Esophagus muscularis mucosa (tissue), 4 donors: ENCODE measurements at regions not wholly inside any gene's neighbourhood (a gene's known extent, or its start where the extent isn't known, plus 50 kb on each side); places are given as distances from the start of the nearest gene placed in this dataset.
A peak's percentile ranks its signal among the peaks of the same experiment; 100 is the strongest.

Experiments used
- DNase-seq: peaks from one replicate; pipeline ENCODE4 v3.0.0-alpha.2; 2017; ENCODE audit errors: extremely low spot score
- H3K27ac ChIP-seq, 4 donors: fragments of 200-600 bp; sonication (generic); replicated peaks in 1 of 4; 1 replicate in 3 of 4; 2 replicates in 1 of 4; pipeline ENCODE4 v1.5.1; 2016 to 2019; ENCODE audit warnings: mild to moderate bottlenecking in 1 of 4
- H3K27me3 ChIP-seq, 4 donors: fragments of 200-600 bp; sonication (generic); one replicate each; pipeline versions ENCODE4 v1.5.1 to v1.6.0; 2016 to 2019
- H3K36me3 ChIP-seq, 4 donors: fragments of 200-600 bp; sonication (generic); one replicate each; pipeline ENCODE4 v1.5.1; 2016 to 2019
- H3K4me1 ChIP-seq, 4 donors: fragments of 200-600 bp; sonication (generic); one replicate each; pipeline ENCODE4 v1.5.1; 2016 to 2019
- H3K4me3 ChIP-seq, 4 donors: fragments of 200-600 bp; sonication (generic); 1 replicate in 2 of 4; 2 replicates in 2 of 4; pipeline ENCODE4 v1.5.1; 2016 to 2019; ENCODE audit warnings: mild to moderate bottlenecking in 4 of 4, moderate library complexity in 1 of 4
- H3K9me3 ChIP-seq, 4 donors: fragments of 200-600 bp; sonication (generic); 1 replicate in 3 of 4; 2 replicates in 1 of 4; pipeline ENCODE4 v1.5.1; 2016 to 2019
- EP300 ChIP-seq: sonication (generic); formaldehyde crosslinking; IDR thresholded peaks from one replicate; pipeline ENCODE4 v1.6.1; 2017; ENCODE audit warnings: antibody characterized with exemption
- POLR2A ChIP-seq: fragments of 450-650 bp; IDR thresholded peaks from one replicate; pipeline ENCODE4 v1.6.1; 2017; ENCODE audit warnings: antibody characterized with exemption, moderate library complexity, mild to moderate bottlenecking, low read depth
- POLR2AphosphoS5 ChIP-seq, 2 donors: sonication (generic); formaldehyde crosslinking; IDR thresholded peaks; one replicate each; pipeline ENCODE4 v1.6.1; 2017; ENCODE audit warnings: antibody characterized with exemption in 2 of 2
- WGBS: methylation state at CpG from one replicate; pipeline ENCODE4 v1.1.5; 2018; 5-methylcytosine and 5-hydroxymethylcytosine counted together
- intact Hi-C: fragments of 100-400 bp; cut with DNase I; formaldehyde crosslinking; loops from one replicate; pipeline ENCODE4 v1.15.1; 2023
- TF ChIP-seq, protein P1 (sequence below), 3 experiments: fragments of 200-600 bp in 2 of 3; fragments of 450-650 bp in 1 of 3; sonication (generic) in 2 of 3; IDR thresholded peaks; one replicate each; pipeline ENCODE4 v1.5.1; 2017 to 2019; ENCODE audit warnings: antibody characterized with exemption in 3 of 3, mild to moderate bottlenecking in 2 of 3, moderate library complexity in 1 of 3

- TF ChIP-seq POLR2A: no peak
- TF ChIP-seq, protein P1, sequence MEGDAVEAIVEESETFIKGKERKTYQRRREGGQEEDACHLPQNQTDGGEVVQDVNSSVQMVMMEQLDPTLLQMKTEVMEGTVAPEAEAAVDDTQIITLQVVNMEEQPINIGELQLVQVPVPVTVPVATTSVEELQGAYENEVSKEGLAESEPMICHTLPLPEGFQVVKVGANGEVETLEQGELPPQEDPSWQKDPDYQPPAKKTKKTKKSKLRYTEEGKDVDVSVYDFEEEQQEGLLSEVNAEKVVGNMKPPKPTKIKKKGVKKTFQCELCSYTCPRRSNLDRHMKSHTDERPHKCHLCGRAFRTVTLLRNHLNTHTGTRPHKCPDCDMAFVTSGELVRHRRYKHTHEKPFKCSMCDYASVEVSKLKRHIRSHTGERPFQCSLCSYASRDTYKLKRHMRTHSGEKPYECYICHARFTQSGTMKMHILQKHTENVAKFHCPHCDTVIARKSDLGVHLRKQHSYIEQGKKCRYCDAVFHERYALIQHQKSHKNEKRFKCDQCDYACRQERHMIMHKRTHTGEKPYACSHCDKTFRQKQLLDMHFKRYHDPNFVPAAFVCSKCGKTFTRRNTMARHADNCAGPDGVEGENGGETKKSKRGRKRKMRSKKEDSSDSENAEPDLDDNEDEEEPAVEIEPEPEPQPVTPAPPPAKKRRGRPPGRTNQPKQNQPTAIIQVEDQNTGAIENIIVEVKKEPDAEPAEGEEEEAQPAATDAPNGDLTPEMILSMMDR (IDR thresholded peaks at IDR 0.05): no peak
- no peak for TF ChIP-seq EP300
- TF ChIP-seq POLR2AphosphoS5 (IDR thresholded peaks at IDR 0.05): no peak
- DNase-seq: no peak
- 90% methylated on average over 2 of the region's 2 CpGs for WGBS
- H3K27ac ChIP-seq: no peak overlapping the region
- H3K4me3 ChIP-seq: no peak overlapping the region
- intact Hi-C loops: no loop called here
- H3K9me3 ChIP-seq: no peaks in the 10 kb centered on the region
- no peaks in the 10 kb centered on the region for H3K36me3 ChIP-seq
- no peaks in the 10 kb centered on the region for H3K27me3 ChIP-seq
- peaks cover 0 to 4% (median 2%) of the 10 kb centered on the region in 4 donors for H3K4me1 ChIP-seq
Measured at GRCh38 chr4:71222661-71223060, 116.2 kb upstream of the SLC4A4 start.

- TF ChIP-seq EP300: no peak
- TF ChIP-seq, protein P1 (IDR thresholded peaks at IDR 0.05): peak; percentile 57 to 68 (median 66)
Measured at GRCh38 chr4:71229477-71230270, 109.1 kb upstream of the SLC4A4 start.

GRCh38 chr4:71230271-71231128 is 108.3 kb upstream of the SLC4A4 start:
- DNase-seq: no peak
- H3K4me1 ChIP-seq: peaks cover 21 to 39% (median 32%) of the 10 kb centered on the region in 4 donors
- H3K9me3 ChIP-seq: no peaks in the 10 kb centered on the region
- 40% methylated on average over 11 of the region's 11 CpGs for WGBS
- H3K4me3 ChIP-seq: peak overlapping the region in 3 of 4 donors; percentile 2 to 39 (median 11)
- intact Hi-C loops: loop anchor here (2.0 kb wide), 1 partner anchor 482 kb away; no protein-coding TSS in a partner anchor
- no peaks in the 10 kb centered on the region for H3K36me3 ChIP-seq
- H3K27ac ChIP-seq: peak overlapping the region in 2 of 4 donors; percentile 1 to 36
- no peaks in the 10 kb centered on the region for H3K27me3 ChIP-seq
- TF ChIP-seq, protein P1 (IDR thresholded peaks at IDR 0.05): no peak
- TF ChIP-seq POLR2AphosphoS5 (IDR thresholded peaks at IDR 0.05) (no peak), EP300 (no peak), POLR2A (no peak)

More at GRCh38 chr4:71229477-71230270, 109.1 kb upstream of the SLC4A4 start:
- 22% methylated on average over 9 of the region's 9 CpGs for WGBS
- H3K4me3 ChIP-seq: no peak overlapping the region
- peaks cover 21 to 35% (median 30%) of the 10 kb centered on the region in 4 donors for H3K4me1 ChIP-seq
- intact Hi-C loops: loop anchor here (2.0 kb wide), 1 partner anchor 483 kb away; no protein-coding TSS in a partner anchor
- no peaks in the 10 kb centered on the region for H3K27me3 ChIP-seq
- DNase-seq: no peak
- peak overlapping the region in 1 of 4 donors; percentile 36 for H3K27ac ChIP-seq
- H3K36me3 ChIP-seq: no peaks in the 10 kb centered on the region
- H3K9me3 ChIP-seq: no peaks in the 10 kb centered on the region

DNA sequence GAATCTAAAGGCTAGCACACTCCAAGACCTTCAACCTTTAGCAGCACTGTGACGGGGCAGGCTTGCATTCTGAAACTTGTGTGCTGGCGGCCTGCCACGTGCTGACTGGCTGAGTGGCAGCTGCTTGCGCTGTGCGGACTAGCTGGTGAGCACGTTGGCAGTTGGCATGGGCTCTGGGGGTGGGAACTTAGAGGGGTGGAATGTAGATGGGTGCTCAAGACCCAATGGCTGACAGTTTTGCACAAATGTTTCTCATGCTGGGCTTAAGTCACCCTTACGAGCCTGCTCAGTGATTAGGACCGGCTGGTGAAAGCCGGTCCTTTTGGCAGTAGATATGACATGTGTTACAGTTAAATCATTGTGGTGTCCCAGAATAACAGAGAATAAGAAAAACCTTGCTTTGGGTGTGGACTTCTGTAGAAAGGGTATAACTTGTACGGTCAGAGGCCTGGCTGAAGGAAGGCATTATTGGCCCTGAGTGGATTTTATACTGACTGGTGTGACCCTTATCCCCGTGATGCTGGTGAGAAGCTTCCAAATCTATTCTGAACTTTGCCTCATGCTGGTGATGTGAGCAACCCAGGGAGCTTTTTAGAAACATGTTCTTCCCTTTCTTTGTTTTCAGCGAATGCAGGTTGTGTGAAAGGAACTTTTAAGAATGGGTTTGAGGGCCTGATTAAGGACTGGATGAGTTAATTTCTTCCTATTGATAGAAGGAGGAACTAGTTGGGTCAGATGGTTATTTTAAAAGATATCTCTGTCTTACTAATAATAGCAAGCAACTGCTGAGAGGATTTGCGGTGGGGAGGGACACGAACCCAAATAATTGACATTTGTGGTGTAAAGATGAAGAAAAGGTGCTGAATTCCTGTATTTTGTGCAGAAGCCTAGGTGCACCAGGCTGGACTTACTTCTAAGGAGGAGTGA is 107.4 kb upstream of the SLC4A4 start:
- Histone ChIP-seq H3K9me3 (no peaks in the 10 kb centered on the region), H3K36me3 (no peaks in the 10 kb centered on the region), H3K4me1 (peaks cover 21 to 44% (median 33%) of the 10 kb centered on the region in 4 donors), H3K27ac (peak overlapping the region in 1 of 4 donors; percentile 36), H3K4me3 (peak overlapping the region in 3 of 4 donors; percentile 2 to 39 (median 11)), H3K27me3 (no peaks in the 10 kb centered on the region)
- DNase-seq: no peak
- TF ChIP-seq POLR2AphosphoS5 (IDR thresholded peaks at IDR 0.05): no peak
- 40% methylated on average over 14 of the region's 14 CpGs for WGBS
- intact Hi-C loops: loop anchor here (2.0 kb wide), 1 partner anchor 481 kb away; no protein-coding TSS in a partner anchor
